Sigmoid colon (tissue), 6 donors: ENCODE measurements at regions not wholly inside any gene's neighbourhood (a gene's known extent, or its start where the extent isn't known, plus 50 kb on each side); places are given as distances from the start of the nearest gene placed in this dataset.

ENCODE experiments used
- DNase-seq: peaks from one replicate; pipeline ENCODE4 v3.0.0-alpha.2; 2019
- H3K27ac ChIP-seq, 4 donors: fragments of 200-600 bp; sonication (generic); one replicate each; pipeline ENCODE4 v1.5.1; 2016 to 2019; ENCODE audit warnings: mild to moderate bottlenecking in 1 of 4
- H3K27me3 ChIP-seq, 3 donors: fragments of 200-600 bp; sonication (generic); one replicate each; pipeline ENCODE4 v1.5.1; 2019; ENCODE audit warnings: mild to moderate bottlenecking in 1 of 3
- H3K36me3 ChIP-seq, 4 donors: fragments of 200-600 bp; sonication (generic); one replicate each; pipeline ENCODE4 v1.5.1; 2016 to 2019
- H3K4me1 ChIP-seq, 4 donors: fragments of 200-600 bp; sonication (generic); one replicate each; pipeline ENCODE4 v1.5.1; 2017 to 2019
- H3K4me3 ChIP-seq, 4 donors: fragments of 200-600 bp; sonication (generic); one replicate each; pipeline ENCODE4 v1.5.1; 2017 to 2019; ENCODE audit warnings: mild to moderate bottlenecking in 2 of 4, moderate library complexity in 1 of 4
- H3K9me3 ChIP-seq, 4 donors: fragments of 200-600 bp in 3 of 4; sonication (generic) in 3 of 4; one replicate each; pipeline versions ENCODE4 v1.5.1 to v1.6.1; 2013 to 2019
- CTCF ChIP-seq, 4 experiments: fragments of 450-650 bp in 3 of 4; fragments of 200-600 bp in 1 of 4; IDR thresholded peaks; one replicate each; pipeline ENCODE4 v1.5.1; 2016 to 2019; ENCODE audit warnings: antibody characterized with exemption in 4 of 4, mild to moderate bottlenecking in 3 of 4, moderate library complexity in 2 of 4
- EP300 ChIP-seq, 4 donors: sonication (generic); formaldehyde crosslinking; IDR thresholded peaks; one replicate each; pipeline ENCODE4 v1.6.1; 2017; ENCODE audit warnings: antibody characterized with exemption in 4 of 4
- POLR2A ChIP-seq, 2 donors: fragments of 450-650 bp; IDR thresholded peaks; one replicate each; pipeline ENCODE4 v1.6.1; 2016; ENCODE audit warnings: antibody characterized with exemption in 2 of 2, mild to moderate bottlenecking in 2 of 2, moderate library complexity in 2 of 2
- POLR2AphosphoS5 ChIP-seq, 4 donors: sonication (generic); formaldehyde crosslinking; IDR thresholded peaks; one replicate each; pipeline ENCODE4 v1.6.1; 2017; ENCODE audit warnings: antibody characterized with exemption in 4 of 4
- WGBS, 2 donors: extraction: QIAGEN DNeasy Blood & Tissue Kit; methylation state at CpG; one replicate each; pipeline ENCODE4 v1.1.7; 2013; 5-methylcytosine and 5-hydroxymethylcytosine counted together
- intact Hi-C: fragments of 100-400 bp; cut with DNase I; formaldehyde crosslinking; loops from one replicate; pipeline ENCODE4 v1.15.1; 2023
- donor health status: healthy with polysubstance abuse.
- donor health status: healthy.

GRCh38 chr4:129342819-129343408 lies 247.0 kb downstream of the C4orf33 start:
- Histone ChIP-seq H3K27me3 (no peaks in the 10 kb centered on the region), H3K27ac (peak overlapping the region in 1 of 4 donors; percentile 34), H3K9me3 (no peaks in the 10 kb centered on the region), H3K4me1 (no peaks in the 10 kb centered on the region), H3K4me3 (no peak overlapping the region), H3K36me3 (no peaks in the 10 kb centered on the region)
- intact Hi-C loops: no loop called here
- DNase-seq: no peak
- TF ChIP-seq POLR2AphosphoS5 (IDR thresholded peaks at IDR 0.05) (peak in 1 of 4 donors; percentile 31), POLR2A (IDR thresholded peaks at IDR 0.05) (no peak)
- WGBS, 2 donors: 10 to 50% methylated on average over 5 of the region's 5 CpGs

GRCh38 chr4:129344058-129344457 lies 248.1 kb downstream of the C4orf33 start:
- Histone ChIP-seq H3K36me3 (no peaks in the 10 kb centered on the region), H3K27ac (no peak overlapping the region), H3K9me3 (no peaks in the 10 kb centered on the region), H3K27me3 (no peaks in the 10 kb centered on the region), H3K4me3 (no peak overlapping the region), H3K4me1 (no peaks in the 10 kb centered on the region)
- TF ChIP-seq POLR2A (IDR thresholded peaks at IDR 0.05) (no peak), EP300 (IDR thresholded peaks at IDR 0.05) (no peak), POLR2AphosphoS5 (IDR thresholded peaks at IDR 0.05) (no peak), CTCF (IDR thresholded peaks at IDR 0.05) (peak in 2 of 4 experiments; percentile 20 to 38)
- no peak for DNase-seq
- intact Hi-C loops: no loop called here
- WGBS, 2 donors: 11 to 41% methylated on average over 11 of the region's 11 CpGs

GRCh38 chr4:129345609-129346008 lies 249.7 kb downstream of the C4orf33 start:
- DNase-seq: no peak
- H3K4me3 ChIP-seq: no peak overlapping the region
- TF ChIP-seq POLR2AphosphoS5 (IDR thresholded peaks at IDR 0.05): no peak
- TF ChIP-seq POLR2A (IDR thresholded peaks at IDR 0.05): no peak
- no peak for TF ChIP-seq EP300 (IDR thresholded peaks at IDR 0.05)
- no peak for TF ChIP-seq CTCF (IDR thresholded peaks at IDR 0.05)
- H3K9me3 ChIP-seq: no peaks in the 10 kb centered on the region
- H3K36me3 ChIP-seq: no peaks in the 10 kb centered on the region
- H3K4me1 ChIP-seq: no peaks in the 10 kb centered on the region
- 79 to 90% methylated on average over 4 of the region's 4 CpGs for WGBS, 2 donors
- H3K27ac ChIP-seq: no peak overlapping the region
- intact Hi-C loops: no loop called here
- no peaks in the 10 kb centered on the region for H3K27me3 ChIP-seq

- no peaks in the 10 kb centered on the region for H3K9me3 ChIP-seq
- no peaks in the 10 kb centered on the region for H3K27me3 ChIP-seq
- no peak overlapping the region for H3K4me3 ChIP-seq
- no peaks in the 10 kb centered on the region for H3K36me3 ChIP-seq
- intact Hi-C loops: no loop called here
- TF ChIP-seq EP300 (IDR thresholded peaks at IDR 0.05) (no peak), POLR2A (IDR thresholded peaks at IDR 0.05) (no peak), CTCF (IDR thresholded peaks at IDR 0.05) (no peak), POLR2AphosphoS5 (IDR thresholded peaks at IDR 0.05) (no peak)
- DNase-seq: no peak
- whole genome bisulfite sequencing, 2 donors: 78 to 80% methylated on average over 5 of the region's 5 CpGs
- H3K4me1 ChIP-seq: no peaks in the 10 kb centered on the region
- no peak overlapping the region for H3K27ac ChIP-seq
Observed at GRCh38 chr4:129346036-129346435, 250.1 kb downstream of the C4orf33 start.

- Histone ChIP-seq H3K4me1 (no peaks in the 10 kb centered on the region), H3K27ac (no peak overlapping the region), H3K36me3 (no peaks in the 10 kb centered on the region), H3K27me3 (no peaks in the 10 kb centered on the region), H3K4me3 (no peak overlapping the region), H3K9me3 (no peaks in the 10 kb centered on the region)
- no peak for TF ChIP-seq POLR2A (IDR thresholded peaks at IDR 0.05)
- TF ChIP-seq EP300 (IDR thresholded peaks at IDR 0.05): no peak
- TF ChIP-seq POLR2AphosphoS5 (IDR thresholded peaks at IDR 0.05): no peak
- TF ChIP-seq CTCF (IDR thresholded peaks at IDR 0.05): no peak
- intact Hi-C loops: no loop called here
- WGBS, 2 donors: 42 to 75% methylated on average over 3 of the region's 3 CpGs
- DNase-seq: no peak
Observed at GRCh38 chr4:129346734-129347133, 250.8 kb downstream of the C4orf33 start.
